T1000 (cell line): ENCODE measurements at regions not wholly inside any gene's neighbourhood (a gene's known extent, or its start where the extent isn't known, plus 50 kb on each side); places are given as distances from the start of the nearest gene placed in this dataset.
"Not testable (repeated sequence)": the region's sequence is repeated elsewhere in the genome, so short reads cannot be mapped to it uniquely, and the experiment has no call there.

Experiments used
- DNase-seq: peaks from one replicate; lab custom pipeline; 2025; ENCODE audit warnings: mixed read lengths; lab: John Stamatoyannopoulos, UW

DNA sequence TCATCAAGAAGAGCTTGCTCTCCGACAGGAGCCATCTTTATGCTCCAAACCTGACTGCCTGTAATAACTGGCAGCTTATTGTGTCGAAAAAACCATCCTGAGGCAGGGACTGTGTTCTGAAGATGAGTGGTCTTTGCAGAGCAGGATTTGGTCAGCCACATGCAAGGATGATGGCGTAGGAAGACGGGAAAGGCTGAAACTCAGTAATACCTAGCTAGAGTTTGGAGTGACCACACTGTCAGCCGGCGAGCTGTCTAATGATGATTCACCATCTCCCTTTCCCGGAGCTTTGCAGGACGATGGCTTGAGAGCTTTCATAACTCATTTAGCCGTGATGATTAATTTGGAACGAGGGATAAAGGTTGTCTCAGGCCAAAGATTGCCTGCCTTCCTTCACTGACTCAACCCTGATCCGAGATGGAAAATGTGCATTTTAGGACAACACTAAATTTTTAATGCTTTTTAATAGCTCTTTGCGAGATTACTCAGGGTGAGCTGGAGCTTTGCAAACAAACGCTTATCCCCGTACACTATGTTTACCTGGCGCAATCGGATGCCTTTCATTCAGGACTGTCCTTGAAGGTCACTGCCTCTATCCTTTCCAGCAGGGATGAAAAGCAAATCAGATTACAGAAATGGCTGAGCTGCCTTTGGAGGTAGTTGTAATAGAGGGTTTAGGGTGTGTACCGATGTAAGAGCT is 288.5 kb downstream of the ASMT start:
- DNase-seq, result peak; percentile 64

DNA sequence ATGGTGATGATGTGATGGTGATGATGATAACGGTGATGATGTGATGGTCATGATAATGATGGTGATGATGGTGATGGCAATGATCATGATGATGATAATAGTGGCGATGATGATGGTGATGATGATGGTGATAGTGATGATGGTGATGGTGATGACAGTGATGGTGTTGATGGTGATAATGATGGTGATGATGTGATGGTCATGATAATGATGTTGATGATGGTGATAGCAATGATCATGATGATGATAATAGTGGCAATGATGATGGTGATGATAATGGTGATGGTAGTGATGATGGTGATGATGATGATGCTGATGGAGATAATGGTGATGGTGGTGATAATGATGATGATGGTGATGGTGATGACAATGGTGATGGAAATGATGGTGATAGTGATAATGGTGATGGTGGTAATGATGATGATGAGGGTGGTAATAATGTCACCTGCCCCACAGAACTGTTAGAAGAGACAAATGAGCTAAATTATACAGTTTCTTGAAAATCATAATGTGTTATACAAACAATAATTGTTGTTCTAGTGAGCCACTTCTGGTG is 289.9 kb downstream of the ASMT start:
- DNase-seq, result no peak

DNA sequence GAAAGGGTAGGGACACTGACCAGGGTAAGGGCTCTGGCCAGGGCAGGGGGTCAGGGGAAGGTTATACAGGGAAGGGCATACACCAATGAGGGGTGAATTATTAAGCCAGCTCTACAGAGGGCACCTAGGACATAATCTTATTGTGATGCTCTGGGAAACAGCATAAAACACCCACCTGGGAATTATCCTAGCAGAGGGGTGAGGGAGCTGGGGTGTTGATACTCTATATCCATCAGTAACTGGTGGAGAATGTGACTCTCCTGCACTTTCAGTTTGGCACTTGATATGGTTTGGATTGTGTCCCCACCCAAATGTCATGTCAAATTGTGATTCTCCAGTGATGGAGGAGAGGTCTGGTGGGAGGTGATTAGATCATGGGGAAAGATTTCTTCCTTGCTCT is 291.2 kb downstream of the ASMT start:
- DNase-seq, result no peak

DNA sequence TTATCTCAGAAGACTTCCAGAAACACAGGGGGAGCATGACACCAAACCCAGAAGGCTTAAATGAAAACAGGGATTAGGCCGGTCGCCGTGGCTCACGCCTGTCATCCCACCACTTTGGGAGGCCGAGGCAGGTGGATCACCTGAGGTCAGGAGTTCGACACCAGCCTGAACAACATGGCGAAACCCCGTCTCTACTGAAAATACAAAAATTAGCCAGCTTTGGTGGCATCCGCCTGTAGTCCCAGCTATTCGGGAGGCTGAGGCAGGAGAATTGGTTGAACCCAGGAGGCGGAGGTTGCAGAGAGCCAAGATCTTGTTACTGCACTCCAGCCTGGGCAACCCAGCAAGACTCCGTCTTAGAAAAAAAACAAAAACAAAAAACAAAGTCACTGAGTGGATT is 294.1 kb downstream of the ASMT start:
- DNase-seq, result not testable (repeated sequence)

DNA sequence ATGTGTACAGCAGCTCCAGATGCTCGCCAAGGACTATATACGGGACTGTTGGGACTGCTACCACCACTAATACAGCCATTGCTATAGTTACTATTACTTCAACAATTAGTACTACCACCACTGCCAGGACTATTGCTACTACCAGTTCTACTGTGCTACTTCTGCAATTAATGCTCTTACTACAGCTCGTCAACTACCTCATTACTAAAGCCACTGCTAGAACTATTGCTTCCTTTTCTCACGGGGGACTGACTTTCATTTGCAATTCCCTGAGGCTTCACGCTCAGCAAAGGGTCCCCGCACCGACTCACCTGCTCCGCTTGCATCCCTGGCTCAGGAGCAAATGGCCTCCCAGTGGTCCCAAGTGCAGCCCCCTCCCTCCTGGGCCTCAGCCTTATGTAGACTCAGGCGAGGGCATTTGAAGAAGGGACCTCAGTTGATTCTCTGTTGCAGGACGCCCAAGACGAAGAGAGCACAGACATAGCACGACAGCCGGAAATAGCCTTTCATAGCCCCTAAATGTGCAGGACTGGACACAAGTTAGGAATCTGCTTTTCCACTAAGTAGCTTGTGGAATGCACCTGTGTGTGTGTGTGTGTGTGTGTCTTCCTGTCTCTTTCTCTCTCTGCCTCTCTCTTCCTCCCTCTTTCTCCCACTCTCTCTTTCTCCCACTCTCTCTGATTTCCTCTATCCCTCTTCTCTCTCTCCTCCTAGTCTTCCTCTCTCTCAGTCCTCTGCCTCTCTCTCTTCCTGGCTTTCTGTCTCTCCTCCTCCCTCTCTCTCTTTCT is 294.8 kb downstream of the ASMT start:
- DNase-seq, result no peak

DNA sequence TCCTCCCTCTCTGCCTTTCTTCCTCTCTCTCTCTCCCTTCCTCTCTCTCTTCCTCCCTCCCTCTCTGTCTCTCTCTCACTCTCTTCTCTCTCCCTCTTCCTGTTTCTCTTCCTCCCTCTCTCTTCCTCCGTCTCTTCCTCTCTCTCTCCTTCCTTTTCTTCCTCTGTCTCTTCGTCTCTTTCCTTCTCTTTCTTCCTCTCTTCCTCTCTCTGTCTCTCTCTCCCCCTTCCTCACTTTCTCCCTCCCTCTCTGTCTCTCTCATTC is 295.3 kb downstream of the ASMT start:
- DNase-seq, result no peak

DNA sequence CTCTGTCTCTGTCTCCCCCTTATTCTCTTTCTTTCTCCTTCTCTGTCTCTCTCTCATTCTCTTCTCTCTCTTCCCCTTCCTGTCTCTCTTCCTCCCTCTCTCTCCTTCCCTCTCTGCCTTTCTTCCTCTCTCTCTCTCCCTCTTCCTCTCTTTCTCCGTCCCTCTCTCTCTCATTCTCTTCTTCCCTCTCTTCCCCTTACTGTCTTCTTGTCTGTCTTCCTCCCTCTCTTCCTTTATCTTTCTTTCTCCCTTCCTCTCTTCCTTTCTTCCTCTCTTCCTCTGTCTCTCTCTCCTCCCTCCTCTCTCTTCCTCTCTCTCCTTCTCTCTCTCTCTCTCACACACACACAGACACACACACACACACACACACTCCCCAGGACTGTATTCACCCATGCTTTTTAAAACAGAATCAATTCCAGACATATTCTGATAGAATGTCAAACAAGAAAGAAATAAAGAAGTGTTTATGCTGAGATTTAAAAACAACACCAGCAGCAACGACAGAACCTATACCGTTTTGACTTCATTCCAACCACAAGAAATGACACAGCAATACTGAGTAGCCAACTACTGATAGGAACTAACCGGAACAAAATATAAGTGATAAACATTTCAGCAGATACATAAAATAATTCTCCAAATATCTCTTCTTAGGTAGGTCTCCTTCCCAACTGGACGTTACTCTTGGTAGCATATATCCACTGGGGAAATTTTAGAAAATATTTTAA is 296.7 kb downstream of the ASMT start:
- no peak for DNase-seq

DNA sequence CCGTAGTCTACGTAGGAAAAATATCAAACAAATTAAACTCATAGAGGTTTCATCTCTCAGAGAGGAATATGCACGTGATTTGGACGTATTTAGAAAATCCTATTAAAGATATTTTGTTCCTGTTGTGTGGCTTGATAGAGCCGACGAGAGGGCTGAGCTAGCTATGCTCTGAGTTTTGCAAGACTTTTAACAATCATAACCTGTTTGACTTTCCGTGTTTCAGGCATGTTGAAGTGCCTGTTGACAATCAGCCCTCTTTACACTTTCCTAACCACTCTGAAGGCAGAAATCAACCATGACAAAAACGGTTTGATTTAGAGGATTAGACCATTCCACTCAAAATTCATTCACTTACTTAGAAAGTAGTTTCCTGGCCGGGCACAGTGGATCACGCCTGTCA is 297.3 kb downstream of the ASMT start:
- no peak for DNase-seq

DNA sequence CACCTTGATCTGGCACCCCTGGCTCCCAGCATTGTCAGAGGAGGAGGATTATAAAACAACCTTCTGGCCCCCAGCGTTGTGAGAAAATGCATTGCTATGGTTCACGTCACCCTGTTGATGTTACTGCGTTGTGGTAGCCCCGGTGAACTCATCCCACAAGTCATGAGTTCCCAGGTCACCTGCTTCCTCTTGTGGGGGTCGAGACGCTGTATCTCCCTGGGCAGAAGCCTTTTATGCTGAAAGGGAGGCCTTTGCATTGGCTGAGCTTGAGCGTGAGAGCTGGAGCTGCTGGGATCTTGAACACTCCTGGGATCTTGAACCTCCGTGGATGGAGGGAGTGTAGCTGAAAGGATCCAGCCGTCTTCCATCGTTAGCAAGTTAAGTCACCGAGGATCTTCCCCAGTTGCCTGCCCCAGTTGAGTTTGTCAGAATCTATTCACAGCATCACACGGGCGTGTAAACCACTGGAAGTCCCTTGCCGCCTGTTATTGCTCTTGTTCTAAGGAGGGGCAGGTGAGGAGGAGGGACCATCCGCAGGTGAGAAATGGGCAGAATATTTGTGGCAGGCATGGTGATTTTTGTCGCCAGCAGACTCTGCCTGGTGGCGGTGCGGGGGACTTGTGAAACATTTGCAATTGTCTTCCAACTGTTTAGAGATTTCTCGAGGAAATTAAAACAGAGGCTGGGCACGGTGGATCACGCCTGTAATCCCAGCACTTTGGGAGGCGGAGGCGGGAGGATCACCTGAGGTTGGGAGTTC is 299.9 kb downstream of the ASMT start:
- no peak for DNase-seq

DNA sequence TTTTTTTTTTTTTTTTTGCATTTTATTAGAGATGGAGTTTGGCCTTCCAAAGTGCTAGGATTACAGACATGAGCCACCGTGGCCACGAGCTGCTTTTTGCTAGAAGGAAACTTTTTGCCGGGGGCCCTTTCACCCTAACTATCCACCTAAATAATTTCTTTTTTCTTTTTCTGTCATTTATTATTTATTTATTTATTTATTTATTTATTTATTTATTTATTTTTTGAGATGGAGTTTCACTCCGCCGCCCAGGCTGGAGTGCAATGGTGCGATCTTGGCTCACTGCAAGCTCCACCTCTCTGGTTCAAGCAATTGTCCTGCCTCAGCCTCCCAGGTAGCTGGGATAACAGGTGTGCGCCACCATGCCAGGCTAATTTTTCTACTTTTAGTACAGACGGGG is 303.9 kb downstream of the ASMT start:
- no peak for DNase-seq

DNA sequence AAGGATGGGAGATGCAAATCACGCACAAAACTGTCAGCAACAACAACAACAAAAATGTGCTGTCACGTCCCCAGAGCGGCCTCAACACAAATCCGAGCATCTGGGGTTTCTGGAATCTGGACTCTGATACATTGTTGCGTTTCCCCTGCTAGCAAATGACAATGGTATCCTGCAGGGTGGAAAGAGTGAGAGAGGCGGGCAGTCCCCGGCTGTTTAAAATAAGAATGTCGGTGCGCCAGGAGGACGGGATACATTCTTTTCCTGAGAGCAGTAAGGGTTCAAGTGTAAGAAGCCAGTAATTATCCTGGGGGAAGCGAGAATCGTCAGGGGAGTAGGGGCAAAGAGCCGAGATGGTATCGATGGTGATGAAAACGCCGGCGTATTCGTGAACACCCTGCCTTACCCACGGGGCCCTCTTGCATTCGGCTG is 310.2 kb downstream of the ASMT start:
- no peak for DNase-seq

DNA sequence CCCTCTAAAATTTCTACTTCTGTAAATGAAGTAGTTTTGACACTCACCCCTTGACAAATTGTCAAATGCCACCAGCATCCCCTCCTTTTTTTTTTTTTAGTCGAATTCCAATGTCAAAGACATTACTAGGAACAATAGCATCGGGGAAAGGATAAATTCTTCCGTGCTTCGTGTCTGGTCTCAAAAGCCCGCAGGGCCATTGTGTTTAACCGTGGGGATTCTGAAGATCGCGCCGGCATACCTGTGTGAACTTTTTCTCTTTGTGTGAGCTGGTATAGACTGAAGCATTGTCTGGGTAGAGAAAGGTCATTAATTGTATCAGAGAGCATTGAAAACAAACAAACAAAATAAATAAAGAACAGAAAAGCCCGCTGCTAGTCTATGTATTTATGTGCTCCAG is 313.9 kb downstream of the ASMT start:
- no peak for DNase-seq

DNA sequence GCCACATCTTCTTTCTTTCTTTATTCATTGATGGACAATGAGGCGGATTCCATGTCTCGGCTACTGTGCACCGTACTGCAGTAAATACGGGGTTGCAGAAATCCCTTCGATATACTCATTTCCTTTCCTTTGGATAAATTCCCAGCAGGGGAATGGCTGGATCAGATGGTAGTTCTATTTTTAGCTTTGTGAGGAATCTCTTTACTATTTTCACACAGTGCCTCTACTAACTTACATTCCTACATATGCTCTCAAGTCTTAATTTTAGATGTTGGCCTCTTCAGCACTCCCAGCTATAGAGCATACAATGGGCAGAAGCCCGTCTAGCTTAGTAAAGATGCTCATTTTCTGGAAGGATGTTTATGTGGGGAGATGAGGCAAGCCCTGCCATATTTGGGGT is 317.4 kb downstream of the ASMT start:
- DNase-seq, result no peak

DNA sequence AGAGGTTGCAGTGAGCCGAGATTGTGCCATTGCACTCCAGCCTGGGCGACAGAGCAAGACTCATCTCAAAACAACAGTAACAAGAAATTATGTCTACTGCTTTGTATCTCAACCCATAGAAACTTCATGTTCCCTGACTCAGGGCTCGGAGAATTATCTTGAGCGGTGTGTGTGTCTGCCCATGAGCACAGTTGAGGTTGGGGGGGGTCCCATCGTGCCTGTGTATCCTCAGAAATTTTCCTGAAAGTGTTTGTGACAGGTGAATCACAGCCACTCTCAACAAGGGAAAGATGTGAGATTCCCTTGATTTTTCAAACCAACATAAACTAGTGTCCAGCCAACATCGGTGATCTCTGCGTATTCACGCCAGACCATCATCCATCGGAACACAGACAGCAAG is 319.1 kb downstream of the ASMT start:
- no peak for DNase-seq

DNA sequence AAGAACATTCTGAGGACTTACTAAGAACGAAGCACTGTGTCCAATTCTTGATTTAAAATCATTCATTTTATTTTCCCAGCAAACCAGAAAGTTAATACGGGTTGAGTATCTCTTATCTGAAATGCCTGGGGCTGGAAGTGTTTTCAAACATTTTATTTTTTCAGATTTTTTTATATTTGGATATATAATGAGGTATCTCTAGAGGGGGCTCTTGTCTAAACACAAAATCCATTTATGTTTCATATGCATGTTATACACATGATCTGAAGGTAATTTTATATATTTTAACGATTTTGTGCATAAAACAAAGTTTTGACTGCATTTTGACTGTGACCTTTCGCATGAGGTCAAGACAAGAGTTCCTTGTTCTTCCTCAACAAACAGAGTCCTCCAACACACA is 320.9 kb downstream of the ASMT start:
- no peak for DNase-seq

DNA sequence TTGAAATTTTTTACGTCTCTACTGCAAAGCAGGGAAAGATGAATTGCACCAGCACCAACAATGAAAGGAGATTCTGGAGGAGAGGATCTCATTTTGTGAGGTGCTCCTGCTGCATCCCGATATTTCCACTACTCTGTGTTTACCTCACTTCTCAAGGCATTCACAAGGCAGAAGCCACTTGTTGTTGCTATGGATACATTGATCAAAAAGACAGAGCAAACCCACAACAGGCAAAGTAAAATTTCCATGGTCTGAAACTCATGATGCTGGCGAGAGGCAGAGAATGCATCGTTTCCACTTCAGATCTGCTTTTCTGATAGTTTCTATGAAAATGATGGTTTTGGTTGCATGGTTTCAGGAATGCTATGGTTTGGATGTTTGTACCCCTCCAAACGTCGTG is 323.3 kb downstream of the ASMT start:
- DNase-seq, result no peak

DNA sequence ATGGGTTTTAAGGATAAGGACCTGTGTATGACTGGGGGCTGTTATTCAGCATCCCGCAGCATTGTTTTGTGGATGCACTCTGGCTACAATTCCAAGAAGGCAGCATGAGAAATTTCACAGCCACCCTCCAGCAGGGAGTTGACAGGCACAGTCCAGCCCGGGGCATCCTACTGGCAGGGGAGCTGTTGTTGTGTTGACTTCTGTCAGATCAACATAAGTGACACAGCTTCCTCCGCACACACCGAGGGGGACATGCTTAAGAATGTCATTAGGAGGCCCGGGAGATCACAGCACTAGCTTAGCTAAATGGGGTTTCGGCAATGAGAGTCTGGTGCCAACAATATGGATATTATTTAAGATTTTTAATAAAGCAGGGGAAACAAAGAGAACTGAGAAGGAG is 326.5 kb downstream of the ASMT start:
- no peak for DNase-seq

DNA sequence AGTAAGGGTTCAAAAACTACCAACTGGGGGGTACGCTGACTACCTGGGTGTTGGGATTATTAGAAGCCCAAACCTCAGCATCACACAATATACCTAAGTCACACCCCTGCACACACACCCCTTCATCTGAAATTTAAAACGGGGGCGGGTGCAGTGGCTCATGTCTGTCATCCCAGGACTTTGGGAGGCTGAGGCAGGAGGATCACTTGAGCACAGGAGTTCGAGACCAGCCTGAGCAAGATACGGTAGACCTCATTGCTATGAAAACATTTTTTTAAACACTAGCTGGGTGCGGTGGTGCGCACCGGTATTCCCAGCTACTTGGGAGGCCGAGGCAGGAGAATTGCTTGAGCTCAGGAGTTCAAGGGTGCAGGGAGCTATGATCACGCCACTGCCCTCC is 331.0 kb downstream of the ASMT start:
- DNase-seq, result no peak

DNA sequence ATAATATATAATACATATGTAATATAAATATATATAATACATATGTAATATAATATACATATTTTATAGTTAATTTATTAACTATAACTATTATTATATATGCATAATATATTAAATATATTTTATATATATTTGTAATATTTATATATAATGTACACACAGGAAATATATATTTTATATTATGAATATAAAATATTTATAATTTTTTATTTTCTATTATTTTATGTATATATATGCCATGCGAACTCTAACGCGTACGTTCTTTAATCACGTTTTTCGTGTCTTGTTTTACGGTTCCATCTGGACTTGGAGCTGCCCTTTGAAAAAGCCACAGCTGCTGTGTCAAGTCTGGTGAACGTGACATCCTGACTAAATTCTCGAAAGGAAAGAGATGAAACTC is 332.1 kb downstream of the ASMT start:
- DNase-seq, result no peak
